ENCODE measurements at regions not wholly inside any gene's neighbourhood (a gene's known extent, or its start where the extent isn't known, plus 50 kb on each side); places are given as distances from the start of the nearest gene placed in this dataset.
A peak's percentile ranks its signal among the peaks of the same experiment; 100 is the strongest.

GRCh38 chr3:14351617-14352001 is 50.8 kb upstream of the SLC6A6 start:
- no peaks in the 10 kb centered on the region for H3K9me3 ChIP-seq (ENCODE audit: low read depth, low read length, poor library complexity, severe bottlenecking)
- no peaks in the 10 kb centered on the region for H3K36me3 ChIP-seq (ENCODE audit: insufficient read depth, low read length, poor library complexity, severe bottlenecking)
- no TSS peak for BruUV-seq (replicated peaks)
- H3K4me1 ChIP-seq (ENCODE audit: insufficient read depth, low read length, poor library complexity, severe bottlenecking): no peaks in the 10 kb centered on the region
- H3K4me3 ChIP-seq (ENCODE audit: low read depth, low read length, poor library complexity, severe bottlenecking): no peak overlapping the region
- DNase-seq (ENCODE audit: low spot score): no peak
- intact Hi-C loops (cut with micrococcal nuclease; ENCODE audit: unreplicated experiment): no loop called here
- TF ChIP-seq CTCF (conservative IDR thresholded peaks at IDR 0.05; ENCODE audit: low read depth, low read length) (no peak), EZH2 (IDR thresholded peaks at IDR 0.05; ENCODE audit: borderline replicate concordance, low read depth, low read length, poor library complexity, severe bottlenecking) (no peak)
- CTCF ChIA-PET: no interaction called here
- H3K27me3 ChIP-seq (replicated peaks; ENCODE audit: insufficient read depth, low read depth, low read length, poor library complexity): no peaks in the 10 kb centered on the region
- POLR2A ChIA-PET (ENCODE audit: low non-redundant PET): no interaction called here
- no peak overlapping the region for H3K27ac ChIP-seq (ENCODE audit: low read depth, low read length, poor library complexity, severe bottlenecking)

- no TSS peak for BruUV-seq (replicated peaks)
- intact Hi-C loops (cut with micrococcal nuclease; ENCODE audit: unreplicated experiment): no loop called here
- TF ChIP-seq EZH2 (IDR thresholded peaks at IDR 0.05; ENCODE audit: borderline replicate concordance, low read depth, low read length, poor library complexity, severe bottlenecking): no peak
- TF ChIP-seq CTCF (conservative IDR thresholded peaks at IDR 0.05; ENCODE audit: low read depth, low read length): no peak
- Histone ChIP-seq H3K4me1 (ENCODE audit: insufficient read depth, low read length, poor library complexity, severe bottlenecking) (no peaks in the 10 kb centered on the region), H3K27ac (ENCODE audit: low read depth, low read length, poor library complexity, severe bottlenecking) (no peak overlapping the region), H3K36me3 (ENCODE audit: insufficient read depth, low read length, poor library complexity, severe bottlenecking) (no peaks in the 10 kb centered on the region), H3K4me3 (ENCODE audit: low read depth, low read length, poor library complexity, severe bottlenecking) (no peak overlapping the region), H3K27me3 (replicated peaks; ENCODE audit: insufficient read depth, low read depth, low read length, poor library complexity) (no peaks in the 10 kb centered on the region), H3K9me3 (ENCODE audit: low read depth, low read length, poor library complexity, severe bottlenecking) (no peaks in the 10 kb centered on the region)
- POLR2A ChIA-PET (ENCODE audit: low non-redundant PET): no interaction called here
- CTCF ChIA-PET: interaction anchor here (0.6 kb wide), 1 partner anchor 1090 kb away, joined by 4 read pairs; no protein-coding TSS in a partner anchor
- peak; percentile 87 for DNase-seq (ENCODE audit: low spot score)
Observed at GRCh38 chr3:14352002-14352627, 50.3 kb upstream of the SLC6A6 start.

Data from A673 (cell line).